ENCODE measurements at regions not wholly inside any gene's neighbourhood (a gene's known extent, or its start where the extent isn't known, plus 50 kb on each side); places are given as distances from the start of the nearest gene placed in this dataset.
A peak's percentile ranks its signal among the peaks of the same experiment; 100 is the strongest.

DNA sequence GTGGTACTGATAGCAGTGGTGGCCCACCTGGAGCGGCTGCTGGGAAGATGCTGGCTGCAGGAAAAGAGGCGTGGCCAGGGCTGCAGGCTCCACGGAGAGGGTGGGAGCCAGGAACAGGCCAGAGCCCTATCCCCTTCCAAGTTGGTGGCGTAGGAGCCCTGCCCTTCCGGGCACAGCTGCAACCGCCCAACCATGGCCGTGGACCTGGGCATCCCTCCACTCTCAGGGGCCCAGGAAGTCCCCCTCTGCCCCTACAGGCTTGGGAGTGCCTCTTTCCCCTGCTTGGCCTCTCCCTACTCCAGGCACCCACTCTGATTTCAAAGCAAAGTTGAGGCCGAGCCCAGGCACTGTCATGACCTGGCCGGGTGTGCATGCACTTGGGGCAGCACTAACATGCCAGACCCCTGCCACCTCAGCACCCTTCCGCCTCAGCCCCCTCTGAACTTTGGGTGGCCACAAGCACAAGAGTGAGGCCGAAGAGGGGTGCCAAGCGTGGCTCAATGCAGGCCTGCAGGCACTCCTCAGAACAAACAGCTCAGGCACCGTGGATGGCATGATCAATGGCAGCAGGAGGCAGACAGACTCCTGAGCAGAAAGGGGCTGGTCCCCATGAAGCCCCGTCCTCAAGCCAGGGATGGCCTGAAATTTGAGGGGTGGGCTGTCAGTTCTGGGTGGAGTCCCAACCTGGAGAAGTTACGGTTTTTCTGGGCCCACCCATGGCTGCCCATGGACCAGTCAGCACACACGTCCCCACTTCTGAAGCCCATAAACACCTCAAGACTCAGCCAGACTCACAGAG, 164.9 kb upstream of the PRNP start:
- TF ChIP-seq Cebpa-rat (IDR thresholded peaks at IDR 0.05): no peak
- H3K4me3 ChIP-seq: no peak overlapping the region
- H3K36me3 ChIP-seq: no peaks in the 10 kb centered on the region
- H3K9me3 ChIP-seq (replicated peaks in 1 of 11): peaks cover 0 to 10% (median 0%) of the 10 kb centered on the region in 11 experiments; a peak in 1 of 22 replicates
- no peak overlapping the region for H3K27ac ChIP-seq
- H3K4me2 ChIP-seq: no peak overlapping the region
- H3K27me3 ChIP-seq: no peaks in the 10 kb centered on the region
- H4K20me1 ChIP-seq: no peaks in the 10 kb centered on the region
- no peak overlapping the region for H3K9ac ChIP-seq
- no peaks in the 10 kb centered on the region for H3K4me1 ChIP-seq

DNA sequence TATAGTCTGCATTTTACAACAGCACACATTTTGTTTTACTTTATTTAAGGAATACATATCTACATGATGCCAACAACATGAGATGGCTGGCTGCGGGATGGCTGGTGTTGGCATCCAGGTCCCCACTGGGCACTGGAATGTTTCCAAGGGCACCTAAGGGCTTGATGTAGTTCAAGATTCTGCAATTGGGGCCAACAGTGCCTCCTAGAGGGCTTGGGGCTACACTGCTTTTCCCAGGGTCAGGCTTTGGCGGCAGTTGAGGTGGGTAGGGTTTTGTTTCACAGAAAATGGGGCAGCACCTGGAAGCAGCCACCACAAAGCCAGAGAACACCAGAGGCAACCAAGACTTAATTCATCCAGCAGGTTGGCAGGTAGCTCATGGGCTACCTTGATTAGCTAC, 166.7 kb upstream of the PRNP start:
- Histone ChIP-seq H4K20me1 (no peaks in the 10 kb centered on the region), H3K4me1 (no peaks in the 10 kb centered on the region), H3K27me3 (no peaks in the 10 kb centered on the region), H3K27ac (no peak overlapping the region), H3K9me3 (replicated peaks in 1 of 11) (peaks cover 0 to 10% (median 0%) of the 10 kb centered on the region in 11 experiments; a peak in 1 of 22 replicates), H3K9ac (no peak overlapping the region), H3K4me3 (no peak overlapping the region), H3K4me2 (no peak overlapping the region), H3K36me3 (no peaks in the 10 kb centered on the region)
- no peak for TF ChIP-seq Cebpa-rat (IDR thresholded peaks at IDR 0.05)

DNA sequence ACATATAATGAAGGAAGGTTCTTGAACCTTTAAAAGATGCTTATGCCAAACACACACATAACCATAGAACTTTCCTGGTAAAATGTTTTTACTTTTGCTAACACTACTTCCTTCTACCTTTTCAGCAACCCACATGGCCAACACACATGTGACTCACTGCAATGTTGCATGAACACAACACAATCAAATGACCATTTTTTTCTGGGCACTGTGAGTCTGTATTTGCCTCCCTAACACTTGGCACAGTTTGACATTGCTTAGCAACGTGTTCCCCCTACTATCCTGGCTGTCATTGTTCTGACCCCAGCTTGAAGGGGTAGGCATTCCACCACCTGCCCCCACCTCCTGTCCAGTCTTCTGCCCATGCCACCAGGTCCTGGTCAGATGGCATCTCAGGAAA, 169.4 kb upstream of the PRNP start:
- Histone ChIP-seq H3K36me3 (no peaks in the 10 kb centered on the region), H3K9me3 (replicated peaks in 1 of 11) (0 out of 22 replicates have a peak, but pooled peaks cover 0 to 6% (median 0%) of the 10 kb centered on the region in 11 experiments), H3K27ac (no peak overlapping the region), H4K20me1 (no peaks in the 10 kb centered on the region), H3K4me1 (no peaks in the 10 kb centered on the region), H3K9ac (no peak overlapping the region), H3K4me2 (no peak overlapping the region), H3K27me3 (no peaks in the 10 kb centered on the region), H3K4me3 (no peak overlapping the region)
- TF ChIP-seq Cebpa-rat (IDR thresholded peaks at IDR 0.05): no peak

DNA sequence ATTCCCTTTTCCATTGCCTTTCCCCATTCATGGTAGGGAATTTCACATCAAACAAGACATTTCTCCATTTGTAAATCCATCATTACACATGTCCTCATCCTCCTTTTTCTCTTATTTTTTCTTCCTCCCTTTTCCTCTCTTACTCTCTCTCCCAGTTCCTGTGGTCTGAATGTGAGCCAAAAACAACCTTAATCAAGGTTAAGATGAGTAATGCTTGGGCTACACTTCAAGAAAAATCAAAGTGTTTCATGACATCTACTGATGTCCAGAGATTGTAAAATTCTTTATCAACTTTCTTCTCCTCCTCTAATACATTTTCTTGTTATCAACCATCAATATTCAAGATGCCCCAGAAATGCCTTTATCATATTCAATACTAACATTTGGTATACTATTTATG, 172.5 kb upstream of the PRNP start:
- Histone ChIP-seq H3K4me3 (no peak overlapping the region), H4K20me1 (no peaks in the 10 kb centered on the region), H3K4me1 (peaks cover 0 to 9% (median 0%) of the 10 kb centered on the region in 10 experiments; a peak in 7 of 20 replicates), H3K9me3 (replicated peaks in 1 of 11) (peaks cover 0 to 11% (median 6%) of the 10 kb centered on the region in 11 experiments; a peak in 11 of 22 replicates), H3K36me3 (no peaks in the 10 kb centered on the region), H3K27me3 (no peaks in the 10 kb centered on the region), H3K9ac (no peak overlapping the region), H3K27ac (no peak overlapping the region), H3K4me2 (no peak overlapping the region)
- no peak for TF ChIP-seq Cebpa-rat (IDR thresholded peaks at IDR 0.05)

DNA sequence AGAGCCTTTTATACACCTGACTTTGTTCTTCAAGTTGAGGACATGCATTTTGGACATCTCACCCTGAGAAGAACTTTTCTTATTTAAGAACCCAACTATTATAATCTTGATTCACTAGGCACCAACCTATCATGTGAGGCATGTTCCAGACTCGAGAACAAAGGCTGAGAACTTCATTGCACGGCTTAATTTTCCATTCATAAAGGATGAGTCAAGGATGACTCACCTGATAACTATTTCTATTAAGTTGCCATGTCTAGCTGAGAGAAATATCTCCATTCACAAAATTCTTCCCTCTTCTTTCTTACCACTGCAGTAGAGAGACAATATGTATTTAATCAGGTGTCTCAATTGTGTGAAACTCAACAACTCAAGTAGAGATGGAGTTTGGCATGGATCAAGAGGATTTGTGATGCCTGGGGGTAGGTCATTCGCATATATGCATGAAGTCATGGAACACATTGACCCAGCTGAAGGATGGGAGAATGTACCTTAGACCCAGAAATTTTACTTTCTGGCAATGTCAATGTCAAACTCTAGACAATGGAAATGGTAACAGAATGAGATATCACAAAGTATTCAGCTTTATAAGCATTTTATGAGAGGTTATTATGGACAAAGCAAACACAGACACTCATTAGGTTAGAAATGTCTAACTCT, 173.2 kb upstream of the PRNP start:
- Histone ChIP-seq H3K9me3 (replicated peaks in 1 of 11) (peaks cover 0 to 18% (median 6%) of the 10 kb centered on the region in 11 experiments; a peak in 11 of 22 replicates), H3K9ac (no peak overlapping the region), H4K20me1 (no peaks in the 10 kb centered on the region), H3K36me3 (no peaks in the 10 kb centered on the region), H3K4me2 (no peak overlapping the region), H3K4me3 (no peak overlapping the region), H3K27ac (no peak overlapping the region), H3K27me3 (no peaks in the 10 kb centered on the region), H3K4me1 (peaks cover 0 to 9% (median 0%) of the 10 kb centered on the region in 10 experiments; a peak in 7 of 20 replicates)
- no peak for TF ChIP-seq Cebpa-rat (IDR thresholded peaks at IDR 0.05)

DNA sequence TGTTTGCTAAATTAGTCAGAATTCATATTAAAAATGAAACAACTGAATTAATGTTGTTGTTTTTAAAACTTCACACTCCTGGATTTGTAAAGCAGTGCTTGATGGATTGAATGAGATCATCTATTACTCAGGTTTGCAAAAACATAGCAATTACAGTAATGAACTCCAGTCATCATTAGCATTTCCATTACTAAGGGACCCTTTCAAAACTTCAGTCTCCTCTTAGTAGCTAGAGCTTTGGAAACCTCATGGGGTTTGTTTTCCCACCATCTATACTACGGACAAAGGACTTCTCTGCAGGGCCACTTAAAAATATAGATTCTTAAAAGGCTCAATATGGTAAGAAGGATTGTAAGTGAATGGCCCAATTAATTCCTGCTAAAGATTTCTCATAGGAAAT, 174.5 kb upstream of the PRNP start:
- Histone ChIP-seq H4K20me1 (no peaks in the 10 kb centered on the region), H3K4me2 (no peak overlapping the region), H3K4me1 (peaks cover 0 to 9% (median 0%) of the 10 kb centered on the region in 10 experiments; a peak in 7 of 20 replicates), H3K9me3 (replicated peaks in 1 of 11) (peaks cover 0 to 19% (median 6%) of the 10 kb centered on the region in 11 experiments; a peak in 11 of 22 replicates), H3K27me3 (no peaks in the 10 kb centered on the region), H3K27ac (no peak overlapping the region), H3K4me3 (no peak overlapping the region), H3K9ac (no peak overlapping the region), H3K36me3 (no peaks in the 10 kb centered on the region)
- no peak for TF ChIP-seq Cebpa-rat (IDR thresholded peaks at IDR 0.05)

DNA sequence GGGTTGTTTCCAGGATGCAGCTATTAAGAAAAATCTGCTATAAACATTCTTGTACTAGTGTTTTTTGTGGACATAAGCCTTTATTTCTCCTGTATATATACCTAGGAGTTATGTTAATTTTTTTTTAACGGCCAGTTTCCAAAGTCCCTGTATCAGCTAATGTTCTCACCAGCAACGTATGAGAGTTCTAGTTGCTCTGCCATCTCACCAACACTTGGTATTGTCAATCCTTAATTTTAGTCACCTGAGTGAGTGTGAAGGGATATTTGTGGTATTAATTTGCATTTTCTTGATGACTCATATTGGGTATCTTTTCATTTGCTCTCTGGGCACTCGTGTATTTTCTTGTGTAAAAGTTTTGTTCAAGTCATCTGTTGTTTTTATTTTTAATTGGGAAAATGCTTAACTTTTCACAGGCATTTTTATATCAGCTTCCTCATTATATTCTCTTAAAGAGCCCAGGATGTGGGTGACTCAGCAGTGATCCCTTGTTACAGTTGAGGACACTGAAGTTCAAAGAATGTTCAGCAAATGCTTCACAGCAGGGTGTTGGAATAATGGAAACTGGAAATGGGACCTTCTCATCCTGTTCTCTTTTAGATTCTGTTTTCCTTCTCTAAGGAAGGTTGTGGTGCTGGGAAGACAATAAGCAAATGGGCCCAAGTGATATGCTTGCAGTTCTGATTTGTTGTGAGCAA, 176.3 kb upstream of the PRNP start:
- Histone ChIP-seq H3K9me3 (replicated peaks in 1 of 11) (peaks cover 0 to 19% (median 6%) of the 10 kb centered on the region in 11 experiments; a peak in 11 of 22 replicates), H3K4me2 (peak overlapping the region in 3 of 11 experiments; percentile 23 to 66 (median 24); a peak in 6 of 22 replicates), H4K20me1 (no peaks in the 10 kb centered on the region), H3K27me3 (no peaks in the 10 kb centered on the region), H3K27ac (no peak overlapping the region), H3K36me3 (no peaks in the 10 kb centered on the region), H3K4me1 (peaks cover 0 to 9% (median 0%) of the 10 kb centered on the region in 10 experiments; a peak in 7 of 20 replicates), H3K4me3 (no peak overlapping the region), H3K9ac (no peak overlapping the region)
- TF ChIP-seq Cebpa-rat (IDR thresholded peaks at IDR 0.05): no peak

DNA sequence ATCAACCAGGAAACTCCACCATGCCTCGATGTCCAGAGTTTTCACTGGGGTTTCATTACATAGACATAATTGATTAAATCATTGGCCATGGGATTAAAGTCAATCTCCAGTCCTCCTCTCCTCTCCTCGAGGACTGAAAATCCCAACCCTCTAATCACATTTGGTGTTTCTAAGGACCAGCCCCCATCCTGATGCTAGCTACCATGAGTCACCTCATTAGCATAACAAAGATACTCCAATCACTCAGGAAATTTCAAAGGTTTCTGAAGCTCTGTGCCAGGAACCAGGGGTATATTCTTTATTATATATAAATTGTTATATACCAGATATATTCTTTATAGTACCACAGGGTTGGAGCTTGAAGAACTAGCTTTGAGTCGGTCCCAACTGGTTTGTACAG, 177.5 kb upstream of the PRNP start:
- Histone ChIP-seq H3K27me3 (no peaks in the 10 kb centered on the region), H4K20me1 (no peaks in the 10 kb centered on the region), H3K9me3 (replicated peaks in 1 of 11) (peaks cover 0 to 19% (median 6%) of the 10 kb centered on the region in 11 experiments; a peak in 11 of 22 replicates), H3K4me1 (peaks cover 0 to 9% (median 0%) of the 10 kb centered on the region in 10 experiments; a peak in 7 of 20 replicates), H3K27ac (no peak overlapping the region), H3K36me3 (no peaks in the 10 kb centered on the region), H3K4me2 (no peak overlapping the region), H3K9ac (no peak overlapping the region), H3K4me3 (no peak overlapping the region)
- TF ChIP-seq Cebpa-rat (IDR thresholded peaks at IDR 0.05): no peak

DNA sequence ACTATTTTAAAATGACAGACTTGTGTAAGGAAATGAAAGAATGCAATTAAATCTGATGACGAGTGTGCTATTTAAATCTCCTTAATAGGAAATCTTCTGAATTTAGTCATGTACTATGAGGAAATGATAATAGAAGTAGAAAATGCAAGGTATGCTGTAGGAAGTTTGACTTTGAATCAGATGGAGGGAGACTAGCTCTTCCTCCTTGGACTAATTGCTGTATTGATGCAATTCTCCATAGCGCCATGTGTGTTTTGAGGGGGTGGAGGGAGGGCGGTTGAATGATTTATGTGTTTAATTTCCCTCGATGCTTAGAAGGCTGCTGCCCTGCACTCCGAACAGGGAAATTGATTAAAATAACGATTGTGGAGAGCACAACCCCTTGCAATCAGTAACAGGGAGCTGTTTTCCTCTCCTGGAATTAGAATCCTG, 179.0 kb upstream of the PRNP start:
- H3K9me3 ChIP-seq (replicated peaks in 1 of 11): peaks cover 0 to 20% (median 6%) of the 10 kb centered on the region in 11 experiments; a peak in 12 of 22 replicates
- peaks cover 0 to 9% (median 0%) of the 10 kb centered on the region in 10 experiments; a peak in 7 of 20 replicates for H3K4me1 ChIP-seq
- H4K20me1 ChIP-seq: no peaks in the 10 kb centered on the region
- no peak overlapping the region for H3K9ac ChIP-seq
- no peak overlapping the region for H3K4me2 ChIP-seq
- H3K36me3 ChIP-seq: no peaks in the 10 kb centered on the region
- no peak overlapping the region for H3K27ac ChIP-seq
- H3K4me3 ChIP-seq: no peak overlapping the region
- H3K27me3 ChIP-seq: no peaks in the 10 kb centered on the region
- TF ChIP-seq Cebpa-rat (IDR thresholded peaks at IDR 0.05): no peak

All from BLaER1 treated with 17β-estradiol and CSF1 and Interleukin-3, amounts not matched to agents 10 nM and 100 nM (cell line).